Effector memory CD8-positive, alpha-beta T cell (primary cell): ENCODE measurements at regions not wholly inside any gene's neighbourhood (a gene's known extent, or its start where the extent isn't known, plus 50 kb on each side); places are given as distances from the start of the nearest gene placed in this dataset.
"Not testable (repeated sequence)": the region's sequence is repeated elsewhere in the genome, so short reads cannot be mapped to it uniquely, and the experiment has no call there.

Experiments used
- ATAC-seq: fragments of 150-1000 bp; cut with Tn5 transposase; replicated peaks from 2 replicates; pipeline ENCODE4 v1.10.0; 2021; ENCODE audit warnings: mild to moderate bottlenecking, moderate library complexity
- DNase-seq, 3 experiments: peaks; one replicate each; pipeline ENCODE4 v3.0.0; 2021
- H3K27ac Mint-ChIP-seq, 2 donors: one replicate each; pipeline ENCODE4 v1.8.0; 2022; ENCODE audit warnings: mild to moderate bottlenecking in 2 of 2, mixed read lengths in 2 of 2, moderate library complexity in 2 of 2
- H3K27me3 Mint-ChIP-seq, 2 donors: one replicate each; pipeline ENCODE4 v1.8.0; 2022; ENCODE audit warnings: mixed read lengths in 2 of 2
- H3K36me3 Mint-ChIP-seq: one replicate; pipeline ENCODE4 v1.8.0; 2022; ENCODE audit warnings: mild to moderate bottlenecking, moderate library complexity, mixed read lengths; ENCODE audit not compliant: insufficient read depth
- H3K4me1 Mint-ChIP-seq, 2 donors: one replicate each; pipeline ENCODE4 v1.8.0; 2022; ENCODE audit warnings: low read depth in 2 of 2, mixed read lengths in 2 of 2
- H3K4me3 Mint-ChIP-seq, 2 donors: one replicate each; pipeline ENCODE4 v1.8.0; 2022; ENCODE audit warnings: mild to moderate bottlenecking in 2 of 2, mixed read lengths in 2 of 2, moderate library complexity in 2 of 2
- H3K9me3 Mint-ChIP-seq, 2 donors: one replicate each; pipeline ENCODE4 v1.8.0; 2022; ENCODE audit warnings: mixed read lengths in 2 of 2

DNA sequence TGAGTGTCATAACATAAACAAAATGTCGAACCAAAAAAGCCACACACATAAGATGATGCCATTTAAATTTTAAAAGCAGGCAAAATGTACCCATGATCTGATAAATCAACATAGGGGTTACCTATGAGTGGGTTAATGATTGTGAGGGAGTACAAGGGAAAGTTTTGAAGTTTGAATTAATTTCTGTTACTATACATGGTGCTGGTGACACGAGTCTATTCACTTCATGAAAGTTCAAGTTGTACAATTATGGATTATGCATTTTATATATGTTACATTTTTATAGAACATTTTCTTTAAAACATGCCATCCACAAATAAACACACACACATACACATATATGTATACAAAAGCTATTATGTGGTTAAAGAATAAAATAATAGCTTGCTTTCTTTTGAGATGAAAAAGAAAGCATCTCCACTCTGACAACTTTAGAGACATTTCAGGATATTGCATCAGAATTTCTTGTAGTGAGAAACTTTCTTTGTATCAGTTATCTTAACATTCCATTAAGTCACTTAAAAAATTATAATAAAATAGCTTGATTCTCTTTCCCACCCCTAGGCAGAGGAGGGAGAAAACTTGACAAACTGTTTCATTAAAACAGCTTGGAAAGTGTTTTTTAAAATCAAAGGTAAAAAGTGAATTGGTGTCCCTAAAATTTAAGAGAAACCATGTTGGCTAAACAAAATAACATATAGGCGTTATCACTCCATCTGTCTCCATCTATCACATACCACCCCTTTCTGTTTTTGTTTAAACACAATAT is 891.8 kb upstream of the NDST4 start:
- H3K27ac Mint-ChIP-seq = no peak overlapping the region
- H3K4me3 Mint-ChIP-seq = no peak overlapping the region
- peaks cover 0 to 3% of the 10 kb centered on the region in 2 donors for H3K9me3 Mint-ChIP-seq
- H3K36me3 Mint-ChIP-seq = no peaks in the 10 kb centered on the region
- no peak for ATAC-seq
- no peaks in the 10 kb centered on the region for H3K4me1 Mint-ChIP-seq
- H3K27me3 Mint-ChIP-seq = no peaks in the 10 kb centered on the region
- no peak for DNase-seq

DNA sequence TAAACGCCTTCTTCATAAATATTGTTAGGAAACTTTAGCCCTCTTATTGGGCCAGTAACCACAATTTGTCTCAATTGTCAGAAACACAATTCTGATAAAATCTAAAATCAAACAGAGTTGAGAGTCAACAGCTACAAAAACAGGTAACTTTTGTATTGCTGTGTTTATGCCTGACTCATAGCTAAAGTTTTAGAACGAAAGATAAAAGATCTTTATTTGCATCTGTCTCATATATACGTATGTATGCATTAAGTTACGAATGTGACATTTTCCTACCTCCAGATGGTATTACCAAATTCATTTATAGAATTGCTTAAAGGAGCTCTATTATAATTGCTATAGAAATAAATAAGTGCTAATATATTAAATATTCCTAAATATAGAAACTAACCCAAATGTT is 887.9 kb upstream of the NDST4 start:
- Mint-ChIP-seq H3K9me3 (peaks cover 0 to 3% of the 10 kb centered on the region in 2 donors), H3K36me3 (no peaks in the 10 kb centered on the region), H3K4me1 (no peaks in the 10 kb centered on the region)

DNA sequence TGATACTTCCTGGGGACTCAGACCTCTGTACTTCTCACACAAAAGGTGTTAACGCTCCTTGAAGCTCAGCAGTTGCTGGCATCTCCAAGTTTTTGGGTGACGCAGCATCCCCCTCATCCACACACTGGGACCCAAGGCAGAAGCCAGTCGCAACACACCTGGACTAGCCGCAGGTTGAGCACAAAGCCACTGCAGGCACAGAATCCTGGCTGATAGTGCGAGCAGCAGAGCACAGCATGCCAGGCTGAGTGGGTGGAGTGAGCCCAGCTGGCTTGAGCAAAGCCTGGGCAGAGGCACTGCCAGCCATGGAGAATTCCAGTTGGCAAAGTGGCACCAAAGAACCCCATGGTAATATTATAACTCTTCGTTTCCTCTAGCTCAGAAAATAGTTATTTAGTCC is 873.2 kb upstream of the NDST4 start:
- no peaks in the 10 kb centered on the region for H3K27me3 Mint-ChIP-seq
- H3K4me1 Mint-ChIP-seq = no peaks in the 10 kb centered on the region
- H3K4me3 Mint-ChIP-seq = no peak overlapping the region
- DNase-seq (no peak), ATAC-seq (no peak)
- no peaks in the 10 kb centered on the region for H3K36me3 Mint-ChIP-seq
- no peaks in the 10 kb centered on the region for H3K9me3 Mint-ChIP-seq
- H3K27ac Mint-ChIP-seq = no peak overlapping the region

More for the DNA sequence above, 887.9 kb upstream of the NDST4 start:
- H3K27ac Mint-ChIP-seq = no peak overlapping the region
- no peaks in the 10 kb centered on the region for H3K27me3 Mint-ChIP-seq
- DNase-seq (no peak), ATAC-seq (no peak)
- H3K4me3 Mint-ChIP-seq = no peak overlapping the region

DNA sequence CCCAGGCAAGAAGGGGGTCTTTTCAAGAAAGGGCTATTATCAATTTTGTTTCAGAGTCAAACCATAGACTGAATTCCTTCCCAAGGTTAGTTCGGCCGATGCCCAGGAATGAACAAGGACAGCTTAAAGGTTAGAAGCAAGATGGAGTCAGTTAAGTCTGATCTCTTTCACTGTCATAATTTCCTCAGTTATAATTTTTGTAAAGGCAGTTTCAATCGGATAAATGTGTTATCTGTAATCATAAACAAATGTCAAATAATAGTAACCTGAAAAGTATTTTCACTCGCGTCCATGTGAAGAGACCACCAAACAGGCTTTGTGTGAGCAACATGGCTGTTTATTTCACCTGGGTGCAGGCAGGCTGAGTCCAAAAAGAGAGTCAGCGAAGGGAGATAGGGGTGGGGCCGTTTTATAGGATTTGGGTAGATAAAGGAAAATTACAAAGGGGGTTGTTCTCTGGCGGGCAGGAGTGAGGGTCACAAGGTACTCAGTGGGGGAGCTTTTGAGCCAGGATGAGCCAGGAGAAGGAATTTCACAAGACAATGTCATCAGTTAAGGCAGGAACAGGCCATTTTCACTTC is 862.1 kb upstream of the NDST4 start:
- H3K9me3 Mint-ChIP-seq, H3K27ac Mint-ChIP-seq, H3K27me3 Mint-ChIP-seq, ATAC-seq, DNase-seq, H3K4me3 Mint-ChIP-seq, H3K36me3 Mint-ChIP-seq, H3K4me1 Mint-ChIP-seq: not testable (repeated sequence)

DNA sequence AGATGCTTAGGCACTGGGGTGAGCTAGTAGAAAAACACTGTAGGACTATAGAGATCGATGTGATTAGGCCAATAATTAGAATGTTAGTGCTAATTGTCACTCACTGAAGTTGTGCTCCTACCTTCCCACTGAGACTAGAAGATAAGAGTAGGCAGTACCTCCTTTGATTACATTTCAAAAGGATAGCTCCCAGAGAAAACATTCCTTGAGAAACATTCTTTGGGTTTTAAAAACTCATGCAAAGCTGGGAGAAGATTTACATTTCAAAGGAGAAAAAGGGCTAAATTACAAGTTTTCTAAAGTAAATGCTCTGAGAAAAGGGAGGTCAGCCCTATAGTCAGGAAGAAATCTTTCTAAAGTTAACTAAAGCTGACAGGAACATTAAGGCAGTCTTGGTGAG is 860.3 kb upstream of the NDST4 start:
- H3K27me3 Mint-ChIP-seq = no peaks in the 10 kb centered on the region
- no peaks in the 10 kb centered on the region for H3K36me3 Mint-ChIP-seq

DNA sequence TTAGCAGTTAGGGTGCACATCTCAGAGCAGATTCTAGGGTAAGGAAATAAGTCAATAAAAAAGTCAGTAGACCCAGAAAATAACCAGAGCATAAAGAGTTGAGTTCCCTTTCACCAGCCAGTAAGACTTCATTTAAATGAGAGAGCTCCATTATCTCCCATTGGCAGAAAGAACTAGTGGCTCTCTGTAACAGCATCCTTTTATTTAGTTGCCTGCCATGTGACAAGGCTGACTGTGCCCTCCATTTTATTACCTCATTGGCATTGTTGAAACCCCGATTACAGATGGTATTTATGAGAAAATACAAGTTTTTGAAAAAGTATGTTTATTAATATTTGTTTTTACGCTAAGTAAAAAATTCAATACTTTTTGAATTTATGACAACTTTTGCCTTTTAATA is 859.5 kb upstream of the NDST4 start:
- H3K4me3 Mint-ChIP-seq = no peak overlapping the region
- no peak for ATAC-seq
- peaks cover 0 to 3% of the 10 kb centered on the region in 2 donors for H3K9me3 Mint-ChIP-seq
- no peaks in the 10 kb centered on the region for H3K4me1 Mint-ChIP-seq
- no peak for DNase-seq
- no peaks in the 10 kb centered on the region for H3K36me3 Mint-ChIP-seq
- no peaks in the 10 kb centered on the region for H3K27me3 Mint-ChIP-seq
- no peak overlapping the region for H3K27ac Mint-ChIP-seq

More for the DNA sequence above, 860.3 kb upstream of the NDST4 start:
- Mint-ChIP-seq H3K27ac (no peak overlapping the region), H3K4me3 (no peak overlapping the region), H3K9me3 (peaks cover 0 to 2% of the 10 kb centered on the region in 2 donors), H3K4me1 (no peaks in the 10 kb centered on the region)
- no peak for ATAC-seq
- DNase-seq = no peak

DNA sequence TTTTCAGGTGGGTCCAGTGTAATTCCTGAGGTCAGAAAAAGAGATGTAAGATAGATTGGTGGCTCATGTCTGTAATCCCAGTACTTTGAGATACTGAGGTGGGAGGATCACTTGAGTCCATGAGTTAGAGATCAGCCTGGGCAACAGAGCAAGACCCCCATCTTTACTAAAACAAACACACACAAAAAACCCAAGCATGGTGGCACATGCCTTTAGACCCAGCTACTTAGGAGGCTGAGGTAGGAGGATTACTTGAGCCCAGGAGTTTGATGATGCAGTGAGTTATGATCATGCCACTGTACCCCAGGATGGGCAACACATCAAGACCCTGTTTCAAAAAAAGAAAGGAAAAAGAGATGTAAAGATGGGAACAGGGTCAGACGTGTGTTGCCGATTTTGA is 857.4 kb upstream of the NDST4 start:
- H3K27ac Mint-ChIP-seq = no peak overlapping the region
- H3K27me3 Mint-ChIP-seq = no peaks in the 10 kb centered on the region
- no peak overlapping the region for H3K4me3 Mint-ChIP-seq
- H3K9me3 Mint-ChIP-seq = peaks cover 0 to 3% of the 10 kb centered on the region in 2 donors
- DNase-seq = no peak
- H3K36me3 Mint-ChIP-seq = no peaks in the 10 kb centered on the region
- H3K4me1 Mint-ChIP-seq = no peaks in the 10 kb centered on the region
- ATAC-seq = no peak

DNA sequence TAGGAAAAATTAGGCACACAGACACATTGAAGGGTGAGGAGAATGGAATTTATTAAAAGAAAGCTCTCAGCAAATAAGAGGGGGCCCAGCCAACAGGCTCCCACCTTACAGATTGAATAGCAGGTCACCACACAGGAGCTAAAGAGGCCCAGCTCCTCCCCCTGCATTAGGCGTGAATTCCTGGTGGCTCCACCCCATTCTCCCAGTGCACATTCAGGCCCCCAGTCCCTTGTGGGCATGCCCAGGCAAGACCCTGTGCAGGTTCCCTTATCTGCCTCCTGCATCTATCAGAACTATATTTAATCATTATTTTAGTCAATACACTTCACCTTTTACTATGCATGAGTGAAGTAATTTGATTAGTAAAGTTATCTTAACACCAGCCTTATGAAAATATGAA is 856.3 kb upstream of the NDST4 start:
- Mint-ChIP-seq H3K4me1 (no peaks in the 10 kb centered on the region), H3K27me3 (no peaks in the 10 kb centered on the region), H3K9me3 (peaks cover 0 to 2% of the 10 kb centered on the region in 2 donors), H3K27ac (no peak overlapping the region), H3K4me3 (no peak overlapping the region), H3K36me3 (no peaks in the 10 kb centered on the region)
- no peak for DNase-seq
- ATAC-seq = no peak

DNA sequence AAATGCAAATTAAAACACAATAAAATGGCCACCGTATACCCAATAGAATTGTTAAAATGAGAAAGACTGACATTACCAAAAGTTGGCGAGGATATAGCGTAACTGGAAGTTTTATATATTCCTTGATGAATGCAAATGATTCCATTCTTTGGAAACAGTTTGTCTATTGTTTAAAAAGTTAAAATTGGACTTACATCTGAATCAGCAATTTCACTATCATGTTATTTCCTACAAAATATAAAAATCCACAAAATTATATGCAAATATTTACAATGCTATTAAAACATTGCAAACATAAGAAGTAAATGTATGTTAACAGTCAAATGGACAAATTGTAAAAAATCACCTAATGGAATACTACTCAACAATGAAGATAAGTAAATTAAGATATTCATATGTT is 852.2 kb upstream of the NDST4 start:
- Mint-ChIP-seq H3K27me3 (no peaks in the 10 kb centered on the region), H3K27ac (no peak overlapping the region), H3K4me3 (no peak overlapping the region), H3K9me3 (peaks cover 0 to 2% of the 10 kb centered on the region in 2 donors), H3K36me3 (no peaks in the 10 kb centered on the region), H3K4me1 (no peaks in the 10 kb centered on the region)
- DNase-seq (no peak), ATAC-seq (no peak)

DNA sequence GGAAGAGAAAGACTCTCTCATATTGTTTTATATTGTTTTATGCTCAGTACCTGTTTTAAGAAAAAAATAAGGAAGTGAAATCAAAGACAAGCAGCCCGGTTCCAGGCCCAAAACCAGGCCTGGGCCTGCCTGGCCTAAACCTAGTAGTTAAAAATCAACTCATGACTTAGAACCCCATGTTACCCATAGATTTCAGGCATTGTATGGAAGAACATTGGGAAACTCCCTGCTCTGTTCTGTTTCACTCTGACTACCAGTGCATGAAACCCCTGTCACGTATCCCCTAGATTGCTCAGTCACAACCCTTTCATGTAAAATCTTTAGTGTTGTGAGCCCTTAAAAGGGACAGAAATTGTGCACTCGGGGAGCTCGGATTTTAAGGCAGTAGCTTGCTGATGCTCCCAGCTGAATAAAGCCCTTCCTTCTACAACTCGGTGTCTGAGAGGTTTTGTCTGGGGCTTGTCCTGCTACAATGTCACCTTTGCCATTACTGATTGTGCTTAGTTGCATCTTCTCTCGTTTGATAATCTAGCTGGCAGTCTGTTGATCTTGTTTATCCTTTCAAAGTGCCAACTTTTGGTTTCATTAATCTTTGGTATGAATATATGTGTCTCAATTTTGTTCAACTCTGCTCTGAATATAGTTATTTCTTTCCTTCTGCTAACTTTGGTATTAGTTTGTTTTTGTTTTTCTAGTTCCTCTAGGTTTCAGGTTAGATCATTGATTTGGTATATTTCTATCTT is 842.8 kb upstream of the NDST4 start:
- H3K27me3 Mint-ChIP-seq, H3K4me3 Mint-ChIP-seq, DNase-seq, H3K4me1 Mint-ChIP-seq, H3K27ac Mint-ChIP-seq, H3K36me3 Mint-ChIP-seq, H3K9me3 Mint-ChIP-seq, ATAC-seq: not testable (repeated sequence)

DNA sequence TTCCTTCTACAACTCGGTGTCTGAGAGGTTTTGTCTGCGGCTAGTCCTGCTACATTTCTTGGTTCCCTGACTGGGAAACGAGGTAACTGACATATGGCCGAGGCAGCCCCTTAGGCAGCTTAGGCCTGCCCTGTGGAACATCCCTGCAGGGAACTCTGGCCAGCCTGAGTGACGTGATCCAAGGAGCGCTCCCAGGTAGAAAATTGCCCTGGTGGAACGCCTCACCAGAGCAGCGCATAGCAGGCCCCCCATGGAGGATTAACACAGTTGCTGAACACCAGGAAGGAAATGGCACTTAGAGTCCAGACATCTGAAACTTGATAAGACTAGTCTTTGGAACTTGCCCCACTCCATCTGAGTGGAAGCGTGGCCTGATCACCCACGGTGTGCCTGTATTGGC is 837.4 kb upstream of the NDST4 start:
- Mint-ChIP-seq H3K36me3 (no peaks in the 10 kb centered on the region), H3K4me3 (no peak overlapping the region), H3K9me3 (peaks cover 0 to 3% of the 10 kb centered on the region in 2 donors), H3K27me3 (no peaks in the 10 kb centered on the region), H3K27ac (no peak overlapping the region), H3K4me1 (no peaks in the 10 kb centered on the region)
- DNase-seq (no peak), ATAC-seq (no peak)

DNA sequence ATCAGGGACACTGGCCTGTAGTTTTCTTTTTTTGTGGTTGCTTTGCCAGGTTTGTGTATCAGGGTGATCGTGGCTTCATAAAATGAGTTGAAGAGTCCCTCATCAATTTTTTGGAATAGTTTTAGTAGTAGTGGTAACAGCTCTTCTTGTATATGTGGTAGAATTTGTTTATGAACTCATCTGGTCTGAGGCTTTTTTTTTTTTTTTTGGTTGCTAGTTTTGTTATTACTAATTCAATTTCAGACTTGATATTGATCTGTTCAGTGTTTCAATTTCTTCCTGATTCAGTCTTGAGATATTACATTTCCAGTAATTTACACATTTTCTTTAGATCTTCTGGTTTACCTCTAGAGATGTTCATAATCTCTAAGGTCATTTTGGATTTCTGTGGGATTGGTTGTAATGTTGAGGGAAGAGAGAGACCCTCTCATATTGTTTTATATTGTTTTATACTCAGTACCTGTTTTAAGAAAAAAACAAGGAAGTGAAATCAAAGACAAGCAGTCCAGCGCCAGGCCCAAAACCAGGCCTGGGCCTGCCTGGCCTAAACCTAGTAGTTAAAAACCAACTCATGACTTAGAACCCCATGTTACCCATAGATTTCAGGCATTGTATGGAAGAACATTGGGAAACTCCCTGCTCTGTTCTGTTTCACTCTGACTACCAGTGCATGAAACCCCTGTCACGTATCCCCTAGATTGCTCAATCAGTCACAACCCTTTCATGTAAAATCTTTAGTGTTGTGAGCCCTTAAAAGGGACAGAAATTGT is 836.7 kb upstream of the NDST4 start:
- H3K4me1 Mint-ChIP-seq, H3K9me3 Mint-ChIP-seq, ATAC-seq, H3K36me3 Mint-ChIP-seq, H3K4me3 Mint-ChIP-seq, DNase-seq, H3K27ac Mint-ChIP-seq, H3K27me3 Mint-ChIP-seq: not testable (repeated sequence)

DNA sequence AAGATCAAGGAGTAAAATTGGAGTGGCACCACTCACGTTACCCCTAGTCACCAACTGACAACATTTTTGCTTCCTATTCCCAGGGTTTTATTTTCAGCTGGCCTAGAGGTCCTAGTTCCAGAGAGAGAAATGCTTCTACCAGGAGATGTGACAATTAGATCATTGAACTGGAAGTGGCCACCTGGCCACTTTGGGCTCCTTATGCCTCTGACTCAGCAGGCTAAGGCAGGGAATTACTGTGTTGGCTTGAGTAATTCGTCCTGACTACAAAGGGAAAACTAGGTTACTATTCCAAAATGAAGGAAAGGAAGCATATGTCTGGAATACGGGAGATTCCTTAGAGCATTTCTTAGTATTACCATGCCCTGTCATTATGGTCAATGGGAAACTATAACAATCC is 831.6 kb upstream of the NDST4 start:
- Mint-ChIP-seq H3K9me3 (peaks cover 0 to 3% of the 10 kb centered on the region in 2 donors), H3K4me3 (no peak overlapping the region), H3K36me3 (no peaks in the 10 kb centered on the region), H3K27ac (no peak overlapping the region), H3K27me3 (no peaks in the 10 kb centered on the region), H3K4me1 (no peaks in the 10 kb centered on the region)
- DNase-seq (no peak), ATAC-seq (no peak)
